ENCODE measurements at regions not wholly inside any gene's neighbourhood (a gene's known extent, or its start where the extent isn't known, plus 50 kb on each side); places are given as distances from the start of the nearest gene placed in this dataset.

DNA sequence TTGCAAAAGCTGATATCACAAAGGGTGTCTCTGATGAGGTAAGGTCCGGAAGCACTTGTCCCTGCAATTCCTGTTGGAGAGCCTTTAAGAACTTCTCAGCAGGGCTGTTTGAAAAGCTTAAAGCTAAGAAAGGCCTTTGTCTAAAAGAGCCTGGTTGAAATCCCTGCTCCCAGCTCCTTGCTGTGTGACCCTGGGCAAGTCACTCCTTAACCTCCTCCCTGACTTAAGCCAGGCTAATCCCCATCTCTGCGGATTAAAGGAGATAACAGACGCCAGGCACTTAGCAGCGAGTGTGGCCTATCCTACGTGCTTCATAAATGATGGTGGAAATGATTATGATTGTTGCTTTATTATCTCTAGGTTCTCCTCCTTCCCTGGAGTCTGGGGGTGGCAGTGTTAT is 368.0 kb upstream of the RBFOX1 start (continued):
- no peak for TF ChIP-seq ZNF362 (tag by site-specific recombination; IDR thresholded peaks at IDR 0.05)
- TF ChIP-seq ZNF221 (tag by site-specific recombination; IDR thresholded peaks at IDR 0.05; ENCODE audit: borderline replicate concordance), result no peak
- no peak for TF ChIP-seq ZNF324 (tag by site-specific recombination; IDR thresholded peaks at IDR 0.05)
- no peak for TF ChIP-seq ZNF521 (tag by site-specific recombination; IDR thresholded peaks at IDR 0.05)
- TF ChIP-seq GLI4 (tag by site-specific recombination; IDR thresholded peaks at IDR 0.05), result no peak
- no peak for TF ChIP-seq HOXC10 (CRISPR knock-in tag; IDR thresholded peaks at IDR 0.05)
- TF ChIP-seq ZNF248 (tag by site-specific recombination; IDR thresholded peaks at IDR 0.05), result no peak
- TF ChIP-seq ZNF560 (tag by site-specific recombination; IDR thresholded peaks at IDR 0.05; ENCODE audit: borderline replicate concordance), result no peak
- no peak for TF ChIP-seq ZNF600 (tag by site-specific recombination; IDR thresholded peaks at IDR 0.05)
- no peak for TF ChIP-seq ZFP69B (tag by site-specific recombination; IDR thresholded peaks at IDR 0.05)

DNA sequence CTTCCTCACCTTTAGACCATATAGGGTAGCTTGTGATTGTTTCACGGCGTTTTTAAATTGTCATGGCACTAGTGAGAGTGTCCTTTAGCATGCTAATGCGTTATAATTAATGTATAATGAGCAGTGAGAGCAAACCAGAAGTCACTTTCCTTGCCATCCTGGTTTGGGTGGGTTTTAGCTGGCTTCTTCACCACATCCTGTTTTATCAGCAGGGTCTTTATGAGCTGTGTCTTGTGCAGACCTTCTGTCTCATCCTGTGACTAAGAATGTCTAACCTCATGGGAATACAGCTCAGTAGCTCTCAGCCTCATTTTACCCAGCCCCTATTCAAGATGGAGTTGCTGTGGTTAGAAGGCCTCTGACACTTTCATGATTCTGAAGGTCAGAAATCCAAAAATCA is 370.9 kb upstream of the RBFOX1 start:
- no peak overlapping the region for H3K27ac ChIP-seq (ENCODE audit: extremely low read depth, low read depth, low read length)
- ChIA-PET POLR2A (no interaction called here), CTCF (no interaction called here)
- no peaks in the 10 kb centered on the region for H3K36me3 ChIP-seq (ENCODE audit: control insufficient read depth in 2 of 2, insufficient read depth in 1 of 2, low read length in 2 of 2)
- H3K4me1 ChIP-seq (ENCODE audit: control insufficient read depth, insufficient read depth, low read length), result no peaks in the 10 kb centered on the region
- no peak for TF ChIP-seq MZF1 (tag by site-specific recombination; IDR thresholded peaks at IDR 0.05; ENCODE audit: borderline replicate concordance)
- TF ChIP-seq ZNF391 (tag by site-specific recombination; IDR thresholded peaks at IDR 0.05; ENCODE audit: borderline replicate concordance, low read depth), result no peak
- TF ChIP-seq ZNF19 (tag by site-specific recombination; IDR thresholded peaks at IDR 0.05; ENCODE audit: low read depth), result no peak
- no peak for TF ChIP-seq ZNF221 (tag by site-specific recombination; IDR thresholded peaks at IDR 0.05; ENCODE audit: borderline replicate concordance)
- TF ChIP-seq ZNF747 (tag by site-specific recombination; IDR thresholded peaks at IDR 0.05), result no peak
- no peak for TF ChIP-seq ZNF292 (tag by site-specific recombination; IDR thresholded peaks at IDR 0.05; ENCODE audit: borderline replicate concordance, low read depth)
- no peak for TF ChIP-seq ZNF624 (tag by site-specific recombination; IDR thresholded peaks at IDR 0.05)
- no peak for TF ChIP-seq ZNF350 (tag by site-specific recombination; IDR thresholded peaks at IDR 0.05)
- no peak for TF ChIP-seq KLF8 (tag by site-specific recombination; IDR thresholded peaks at IDR 0.05)
- no peak for TF ChIP-seq ZNF600 (tag by site-specific recombination; IDR thresholded peaks at IDR 0.05)
- no peak for TF ChIP-seq ZNF366 (tag by site-specific recombination; conservative IDR thresholded peaks at IDR 0.05)
- no peak for TF ChIP-seq ZNF518A (tag by site-specific recombination; conservative IDR thresholded peaks at IDR 0.05; ENCODE audit: low read depth)
- TF ChIP-seq, protein P1, sequence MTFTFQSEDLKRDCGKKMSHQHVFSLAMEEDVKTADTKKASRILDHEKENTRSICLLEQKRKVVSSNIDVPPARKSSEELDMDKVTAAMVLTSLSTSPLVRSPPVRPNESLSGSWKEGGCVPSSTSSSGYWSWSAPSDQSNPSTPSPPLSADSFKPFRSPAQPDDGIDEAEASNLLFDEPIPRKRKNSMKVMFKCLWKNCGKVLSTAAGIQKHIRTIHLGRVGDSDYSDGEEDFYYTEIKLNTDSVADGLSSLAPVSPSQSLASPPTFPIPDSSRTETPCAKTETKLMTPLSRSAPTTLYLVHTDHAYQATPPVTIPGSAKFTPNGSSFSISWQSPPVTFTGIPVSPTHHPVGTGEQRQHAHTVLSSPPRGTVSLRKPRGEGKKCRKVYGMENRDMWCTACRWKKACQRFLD (tag by site-specific recombination; IDR thresholded peaks at IDR 0.05), result no peak
- TF ChIP-seq ZNF514 (tag by site-specific recombination; IDR thresholded peaks at IDR 0.05), result no peak
- no peak for TF ChIP-seq ZNF544 (tag by site-specific recombination; IDR thresholded peaks at IDR 0.05)
- no peak for TF ChIP-seq ZNF843 (tag by site-specific recombination; IDR thresholded peaks at IDR 0.05)
- no peak for TF ChIP-seq ZNF155 (tag by site-specific recombination; IDR thresholded peaks at IDR 0.05)
- no peak for TF ChIP-seq ZNF664 (tag by site-specific recombination; IDR thresholded peaks at IDR 0.05)
- H3K4me3 ChIP-seq (ENCODE audit: low read depth, low read length), result no peak overlapping the region
- H3K9me3 ChIP-seq (ENCODE audit: control insufficient read depth, insufficient read depth, low read depth, low read length), result no peaks in the 10 kb centered on the region

Data from HEK293 (cell line).